ENCODE measurements at regions not wholly inside any gene's neighbourhood (a gene's known extent, or its start where the extent isn't known, plus 50 kb on each side); places are given as distances from the start of the nearest gene placed in this dataset.

DNA sequence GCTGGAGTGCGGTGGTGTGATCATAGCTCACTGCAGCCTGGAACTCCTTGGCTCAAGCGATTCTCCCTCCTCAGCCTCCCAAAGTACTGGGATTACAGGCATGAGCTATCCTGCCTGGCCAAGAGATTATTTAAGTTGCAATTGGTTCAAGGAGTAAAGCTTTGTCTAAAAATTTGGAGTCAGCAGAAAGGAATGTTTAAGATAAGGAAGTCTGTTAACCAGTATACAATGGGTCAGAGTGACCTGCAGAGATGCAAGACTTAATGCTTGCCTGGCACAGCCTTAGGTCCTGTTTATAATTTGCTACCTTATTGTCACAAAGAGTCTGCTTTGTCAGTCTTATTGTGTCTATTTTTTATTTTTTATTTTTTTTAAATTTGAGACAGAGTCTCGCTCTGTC, 826.2 kb downstream of the NLGN4X start:
- Histone ChIP-seq H3K79me2 (ENCODE audit: insufficient read depth, low read depth) (no peaks in the 10 kb centered on the region), H3K4me1 (ENCODE audit: low read depth, poor library complexity, severe bottlenecking) (no peaks in the 10 kb centered on the region), H3K4me3 (IDR thresholded peaks at IDR 0.05; ENCODE audit: insufficient read depth, low read depth, low read length) (no peak overlapping the region), H3K27ac (no peak overlapping the region), H3K4me2 (no peak overlapping the region), H3K36me3 (ENCODE audit: insufficient read depth) (no peaks in the 10 kb centered on the region), H3K27me3 (ENCODE audit: insufficient read depth, low read depth) (no peaks in the 10 kb centered on the region), H4K20me1 (ENCODE audit: insufficient read depth) (no peaks in the 10 kb centered on the region), H3K9ac (no peak overlapping the region), H2AFZ (ENCODE audit: low read depth) (no peak overlapping the region)
- TF ChIP-seq, protein P1, sequence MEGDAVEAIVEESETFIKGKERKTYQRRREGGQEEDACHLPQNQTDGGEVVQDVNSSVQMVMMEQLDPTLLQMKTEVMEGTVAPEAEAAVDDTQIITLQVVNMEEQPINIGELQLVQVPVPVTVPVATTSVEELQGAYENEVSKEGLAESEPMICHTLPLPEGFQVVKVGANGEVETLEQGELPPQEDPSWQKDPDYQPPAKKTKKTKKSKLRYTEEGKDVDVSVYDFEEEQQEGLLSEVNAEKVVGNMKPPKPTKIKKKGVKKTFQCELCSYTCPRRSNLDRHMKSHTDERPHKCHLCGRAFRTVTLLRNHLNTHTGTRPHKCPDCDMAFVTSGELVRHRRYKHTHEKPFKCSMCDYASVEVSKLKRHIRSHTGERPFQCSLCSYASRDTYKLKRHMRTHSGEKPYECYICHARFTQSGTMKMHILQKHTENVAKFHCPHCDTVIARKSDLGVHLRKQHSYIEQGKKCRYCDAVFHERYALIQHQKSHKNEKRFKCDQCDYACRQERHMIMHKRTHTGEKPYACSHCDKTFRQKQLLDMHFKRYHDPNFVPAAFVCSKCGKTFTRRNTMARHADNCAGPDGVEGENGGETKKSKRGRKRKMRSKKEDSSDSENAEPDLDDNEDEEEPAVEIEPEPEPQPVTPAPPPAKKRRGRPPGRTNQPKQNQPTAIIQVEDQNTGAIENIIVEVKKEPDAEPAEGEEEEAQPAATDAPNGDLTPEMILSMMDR (conservative IDR thresholded peaks at IDR 0.05; ENCODE audit: low read depth, low read length) = no peak

DNA sequence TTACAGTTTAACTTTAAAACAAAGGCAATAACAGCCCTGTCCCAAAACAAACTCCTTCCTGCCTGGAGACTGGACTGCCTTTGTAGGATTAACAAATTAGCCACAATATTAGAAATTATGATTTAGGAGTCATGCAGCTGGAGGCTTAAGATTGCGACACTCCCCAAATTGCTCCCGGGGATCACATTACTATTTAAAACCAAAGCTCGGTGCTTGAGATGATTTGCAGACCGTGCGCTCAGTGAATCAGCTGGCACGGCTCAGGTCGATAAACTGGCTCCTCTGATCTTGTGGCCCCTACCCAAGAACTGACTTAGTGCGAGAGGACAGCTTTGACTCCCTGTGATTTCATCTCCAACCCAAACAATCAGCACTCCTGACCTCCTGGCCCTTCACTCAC, 829.3 kb downstream of the NLGN4X start:
- no peak overlapping the region for H2AFZ ChIP-seq (ENCODE audit: low read depth)

DNA sequence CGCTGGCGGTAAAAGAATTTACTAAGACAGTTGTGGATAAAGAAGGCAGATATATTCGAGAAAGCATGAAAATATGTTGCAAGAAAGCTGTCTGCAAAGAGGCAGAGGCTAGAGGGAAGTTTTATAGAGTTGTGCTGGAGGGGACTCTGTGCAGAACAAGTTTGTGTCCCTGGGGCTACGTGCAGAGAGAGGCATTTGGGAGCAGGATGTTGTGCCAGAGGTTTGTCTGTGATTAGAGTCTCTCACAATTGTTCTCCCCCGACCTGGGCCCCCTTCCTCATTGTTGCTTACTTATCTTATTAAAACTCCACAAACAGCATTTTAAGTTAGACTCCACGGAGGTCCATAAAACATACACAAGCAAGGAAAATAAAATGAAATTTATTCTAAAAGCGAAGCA, 831.3 kb downstream of the NLGN4X start:
- H3K79me2 ChIP-seq (ENCODE audit: insufficient read depth, low read depth) = no peaks in the 10 kb centered on the region
- TF ChIP-seq, protein P1 (conservative IDR thresholded peaks at IDR 0.05; ENCODE audit: low read depth, low read length) = no peak
- H3K9ac ChIP-seq = no peak overlapping the region
- no peak overlapping the region for H3K4me2 ChIP-seq
- no peak overlapping the region for H3K27ac ChIP-seq
- H3K4me1 ChIP-seq (ENCODE audit: low read depth, poor library complexity, severe bottlenecking) = no peaks in the 10 kb centered on the region
- no peaks in the 10 kb centered on the region for H3K36me3 ChIP-seq (ENCODE audit: insufficient read depth)
- no peak overlapping the region for H3K4me3 ChIP-seq (IDR thresholded peaks at IDR 0.05; ENCODE audit: insufficient read depth, low read depth, low read length)
- H3K27me3 ChIP-seq (ENCODE audit: insufficient read depth, low read depth) = no peaks in the 10 kb centered on the region
- H2AFZ ChIP-seq (ENCODE audit: low read depth) = no peak overlapping the region
- H4K20me1 ChIP-seq (ENCODE audit: insufficient read depth) = no peaks in the 10 kb centered on the region

More for the DNA sequence above, 829.3 kb downstream of the NLGN4X start:
- no peak overlapping the region for H3K4me3 ChIP-seq (IDR thresholded peaks at IDR 0.05; ENCODE audit: insufficient read depth, low read depth, low read length)
- H3K4me2 ChIP-seq = no peak overlapping the region
- TF ChIP-seq, protein P1 (conservative IDR thresholded peaks at IDR 0.05; ENCODE audit: low read depth, low read length) = no peak
- H3K79me2 ChIP-seq (ENCODE audit: insufficient read depth, low read depth) = no peaks in the 10 kb centered on the region
- H4K20me1 ChIP-seq (ENCODE audit: insufficient read depth) = no peaks in the 10 kb centered on the region
- H3K36me3 ChIP-seq (ENCODE audit: insufficient read depth) = no peaks in the 10 kb centered on the region
- H3K4me1 ChIP-seq (ENCODE audit: low read depth, poor library complexity, severe bottlenecking) = no peaks in the 10 kb centered on the region
- no peaks in the 10 kb centered on the region for H3K27me3 ChIP-seq (ENCODE audit: insufficient read depth, low read depth)
- no peak overlapping the region for H3K9ac ChIP-seq
- no peak overlapping the region for H3K27ac ChIP-seq

DNA sequence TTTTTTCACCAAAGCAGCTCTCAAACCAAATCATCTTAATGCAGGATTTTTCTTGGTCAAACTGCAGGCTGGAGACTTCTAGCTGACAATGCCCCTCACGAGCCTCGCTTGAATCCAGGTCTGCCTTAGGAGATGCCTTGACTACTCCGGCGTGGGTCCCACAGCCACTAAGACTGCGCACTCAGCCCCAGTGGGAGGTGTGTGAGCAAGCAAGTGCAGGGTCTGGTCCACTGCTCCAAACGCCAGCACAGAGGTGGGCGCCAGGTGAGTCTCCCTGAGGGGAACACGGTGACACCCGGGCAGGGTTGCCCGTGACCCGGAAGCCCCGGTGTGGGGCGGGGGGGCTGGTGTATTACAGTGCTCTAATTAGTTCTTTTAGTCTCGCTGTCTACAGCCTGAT, 838.3 kb downstream of the NLGN4X start:
- TF ChIP-seq, protein P1 (conservative IDR thresholded peaks at IDR 0.05; ENCODE audit: low read depth, low read length) = no peak
- H3K36me3 ChIP-seq (ENCODE audit: insufficient read depth) = no peaks in the 10 kb centered on the region

More for the DNA sequence above, 838.3 kb downstream of the NLGN4X start:
- H3K4me1 ChIP-seq (ENCODE audit: low read depth, poor library complexity, severe bottlenecking) = no peaks in the 10 kb centered on the region
- H3K4me3 ChIP-seq (IDR thresholded peaks at IDR 0.05; ENCODE audit: insufficient read depth, low read depth, low read length) = no peak overlapping the region
- no peak overlapping the region for H3K9ac ChIP-seq
- no peak overlapping the region for H2AFZ ChIP-seq (ENCODE audit: low read depth)
- no peak overlapping the region for H3K27ac ChIP-seq
- H3K4me2 ChIP-seq = no peak overlapping the region
- no peaks in the 10 kb centered on the region for H3K79me2 ChIP-seq (ENCODE audit: insufficient read depth, low read depth)
- no peaks in the 10 kb centered on the region for H4K20me1 ChIP-seq (ENCODE audit: insufficient read depth)
- H3K27me3 ChIP-seq (ENCODE audit: insufficient read depth, low read depth) = no peaks in the 10 kb centered on the region
